ENCODE measurements at regions not wholly inside any gene's neighbourhood (a gene's known extent, or its start where the extent isn't known, plus 50 kb on each side); places are given as distances from the start of the nearest gene placed in this dataset.

- Histone ChIP-seq H3K36me3 (ENCODE audit: insufficient read depth) (no peaks in the 10 kb centered on the region), H3K4me3 (ENCODE audit: low read depth, low read length) (no peak overlapping the region), H3K4me1 (ENCODE audit: insufficient read depth) (no peaks in the 10 kb centered on the region), H3K27ac (ENCODE audit: low read depth) (no peak overlapping the region)
- 61% methylated on average over 8 of the region's 8 CpGs for WGBS
- no peak for DNase-seq (ENCODE audit: extremely low spot score)
Observed at GRCh38 chr17:17398188-17398942, 78.4 kb upstream of the MED9 start.

DNA sequence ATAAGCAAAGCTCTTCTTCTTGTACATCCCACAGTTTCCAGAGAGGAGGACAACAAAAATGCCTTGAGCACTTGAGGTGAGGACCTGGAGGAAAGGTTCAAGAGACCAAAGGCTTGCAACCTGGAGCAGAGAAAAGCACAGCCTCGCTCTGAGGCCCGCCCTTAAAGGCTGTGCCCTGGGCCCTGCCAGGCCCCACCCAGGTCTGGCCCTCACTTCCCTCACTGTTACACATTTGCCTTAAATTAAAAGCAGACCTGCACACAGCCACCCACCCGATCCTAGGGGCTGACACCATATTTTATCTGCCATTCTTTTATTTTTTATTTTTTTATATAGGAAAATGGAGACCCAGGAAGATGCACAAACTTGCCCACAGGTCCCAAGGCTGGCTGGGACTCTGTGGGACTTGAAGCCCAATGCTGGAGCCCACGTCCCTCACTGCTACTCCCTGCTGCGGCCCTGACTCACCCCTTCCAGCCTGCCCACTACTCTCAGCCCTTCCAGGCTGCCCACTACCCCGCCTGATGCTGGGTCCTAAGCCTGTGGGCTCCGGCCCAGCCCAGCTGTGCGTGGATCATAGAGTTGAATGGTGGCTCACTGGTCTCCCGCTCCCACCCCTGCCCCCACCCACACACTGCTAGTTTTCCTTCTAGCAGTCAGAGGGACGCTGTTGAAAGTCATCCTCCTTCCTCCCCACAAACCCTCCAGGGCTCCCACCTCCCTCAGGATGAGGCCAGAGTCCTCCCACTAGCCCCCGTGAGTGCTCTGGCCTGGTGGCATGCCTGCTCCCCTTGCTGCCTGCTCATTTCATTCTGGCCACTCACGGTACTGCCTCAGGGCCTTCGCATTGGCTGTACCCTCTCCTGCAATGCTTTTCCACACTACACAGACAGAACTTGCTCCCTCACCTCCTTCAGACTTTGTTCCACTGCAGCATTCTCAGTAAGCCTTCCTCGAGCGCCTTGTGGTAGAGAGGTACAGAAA is 77.6 kb upstream of the MED9 start:
- 84% methylated on average over 15 of the region's 15 CpGs for WGBS
- no peak for DNase-seq (ENCODE audit: extremely low spot score)
- Histone ChIP-seq H3K4me1 (ENCODE audit: insufficient read depth) (no peaks in the 10 kb centered on the region), H3K36me3 (ENCODE audit: insufficient read depth) (no peaks in the 10 kb centered on the region), H3K27ac (ENCODE audit: low read depth) (peak overlapping the region; percentile 35), H3K4me3 (ENCODE audit: low read depth, low read length) (no peak overlapping the region)

GRCh38 chr17:17400070-17400469 is 76.7 kb upstream of the MED9 start:
- WGBS, result 87% methylated on average over 12 of the region's 12 CpGs
- Histone ChIP-seq H3K27ac (ENCODE audit: low read depth) (no peak overlapping the region), H3K4me1 (ENCODE audit: insufficient read depth) (no peaks in the 10 kb centered on the region), H3K36me3 (ENCODE audit: insufficient read depth) (no peaks in the 10 kb centered on the region), H3K4me3 (ENCODE audit: low read depth, low read length) (no peak overlapping the region)
- no peak for DNase-seq (ENCODE audit: extremely low spot score)

- Histone ChIP-seq H3K4me3 (ENCODE audit: low read depth, low read length) (no peak overlapping the region), H3K36me3 (ENCODE audit: insufficient read depth) (no peaks in the 10 kb centered on the region), H3K4me1 (ENCODE audit: insufficient read depth) (no peaks in the 10 kb centered on the region), H3K27ac (ENCODE audit: low read depth) (no peak overlapping the region)
- no peak for DNase-seq (ENCODE audit: extremely low spot score)
- 82% methylated on average over 14 of the region's 14 CpGs for WGBS
Observed at GRCh38 chr17:17400566-17401184, 76.1 kb upstream of the MED9 start.

DNA sequence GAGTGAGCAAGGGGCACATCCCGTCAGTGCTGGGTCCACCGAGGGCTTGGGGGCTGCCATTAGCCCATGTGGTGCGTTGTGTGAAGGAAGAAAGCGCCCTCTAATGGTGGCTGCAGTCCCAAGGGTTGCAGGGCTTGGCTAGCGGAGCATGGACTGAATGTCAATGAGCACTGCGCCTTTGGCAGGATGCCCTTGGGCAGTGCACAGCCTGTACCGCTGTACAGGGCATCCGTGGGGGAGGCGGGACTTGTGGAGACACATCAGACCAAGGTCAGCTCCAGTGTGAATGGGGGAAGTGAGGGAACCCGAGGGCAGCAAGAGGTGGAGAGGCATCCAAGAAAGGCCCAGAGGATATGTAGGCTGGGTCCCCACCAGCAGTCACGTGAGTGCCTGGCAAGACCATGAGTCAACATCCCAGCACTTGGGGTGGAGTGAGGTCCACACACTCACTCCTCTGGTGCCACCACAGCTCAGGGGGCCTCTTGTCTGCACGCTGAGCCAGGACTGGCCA is 75.5 kb upstream of the MED9 start:
- DNase-seq (ENCODE audit: extremely low spot score), result no peak
- H3K4me3 ChIP-seq (ENCODE audit: low read depth, low read length), result no peak overlapping the region
- H3K27ac ChIP-seq (ENCODE audit: low read depth), result no peak overlapping the region
- no peaks in the 10 kb centered on the region for H3K36me3 ChIP-seq (ENCODE audit: insufficient read depth)
- H3K4me1 ChIP-seq (ENCODE audit: insufficient read depth), result no peaks in the 10 kb centered on the region
- 71% methylated on average over 12 of the region's 12 CpGs for WGBS

GRCh38 chr17:17402558-17402957 is 74.2 kb upstream of the MED9 start:
- 74% methylated on average over 6 of the region's 6 CpGs for WGBS
- no peak overlapping the region for H3K27ac ChIP-seq (ENCODE audit: low read depth)
- H3K36me3 ChIP-seq (ENCODE audit: insufficient read depth), result no peaks in the 10 kb centered on the region
- no peaks in the 10 kb centered on the region for H3K4me1 ChIP-seq (ENCODE audit: insufficient read depth)
- H3K4me3 ChIP-seq (ENCODE audit: low read depth, low read length), result no peak overlapping the region
- DNase-seq (ENCODE audit: extremely low spot score), result no peak

GRCh38 chr17:17403065-17403464 is 73.7 kb upstream of the MED9 start:
- WGBS, result 60% methylated on average over 6 of the region's 6 CpGs
- H3K27ac ChIP-seq (ENCODE audit: low read depth), result no peak overlapping the region
- H3K4me3 ChIP-seq (ENCODE audit: low read depth, low read length), result no peak overlapping the region
- H3K36me3 ChIP-seq (ENCODE audit: insufficient read depth), result no peaks in the 10 kb centered on the region
- no peak for DNase-seq (ENCODE audit: extremely low spot score)
- no peaks in the 10 kb centered on the region for H3K4me1 ChIP-seq (ENCODE audit: insufficient read depth)

GRCh38 chr17:17403899-17404576 is 72.8 kb upstream of the MED9 start:
- no peaks in the 10 kb centered on the region for H3K36me3 ChIP-seq (ENCODE audit: insufficient read depth)
- WGBS, result 42% methylated on average over 17 of the region's 17 CpGs
- no peaks in the 10 kb centered on the region for H3K4me1 ChIP-seq (ENCODE audit: insufficient read depth)
- DNase-seq (ENCODE audit: extremely low spot score), result no peak
- no peak overlapping the region for H3K4me3 ChIP-seq (ENCODE audit: low read depth, low read length)
- H3K27ac ChIP-seq (ENCODE audit: low read depth), result no peak overlapping the region

DNA sequence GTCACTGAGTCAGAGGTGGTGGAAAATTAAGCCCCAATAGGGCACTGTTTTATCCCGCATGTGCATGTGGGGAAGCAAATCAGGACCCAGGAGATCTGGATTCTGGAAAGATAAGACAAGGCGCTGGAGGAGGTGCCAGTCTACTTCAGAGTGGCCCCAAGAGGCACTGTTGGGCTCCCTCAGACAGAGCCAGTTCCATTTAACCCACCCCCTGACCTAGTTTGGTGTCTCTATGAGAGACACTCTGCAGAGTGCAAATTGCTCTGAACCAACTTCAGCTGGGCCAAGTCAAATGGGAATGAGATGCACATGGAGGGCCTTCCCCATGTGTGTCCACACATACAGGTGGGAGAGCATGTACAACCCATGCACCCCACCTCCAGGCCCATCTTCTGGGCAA is 71.1 kb upstream of the MED9 start:
- no peak for DNase-seq (ENCODE audit: extremely low spot score)

DNA sequence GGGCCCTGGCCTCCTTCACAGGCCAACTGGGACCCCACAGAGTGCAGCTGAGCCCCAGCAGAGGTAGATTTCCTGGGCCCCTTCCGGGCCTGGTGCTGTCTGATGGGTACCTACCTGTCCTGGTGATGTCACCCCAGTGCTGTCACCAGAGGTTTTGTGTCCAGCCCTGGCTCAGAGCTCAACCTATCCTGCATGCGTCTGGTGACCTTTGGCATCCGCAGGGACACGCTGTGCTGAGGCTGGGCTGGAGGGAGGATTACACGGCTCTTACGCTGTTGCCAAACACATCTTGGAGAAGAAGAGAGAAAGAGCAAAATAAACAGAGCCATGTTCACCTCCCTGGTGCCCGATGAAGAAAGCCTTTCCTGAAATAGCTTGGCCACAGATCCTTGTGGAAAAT is 70.6 kb upstream of the MED9 start:
- DNase-seq (ENCODE audit: extremely low spot score), result no peak
- Histone ChIP-seq H3K4me1 (ENCODE audit: insufficient read depth) (no peaks in the 10 kb centered on the region), H3K27ac (ENCODE audit: low read depth) (no peak overlapping the region), H3K4me3 (ENCODE audit: low read depth, low read length) (no peak overlapping the region), H3K36me3 (ENCODE audit: insufficient read depth) (no peaks in the 10 kb centered on the region)
- WGBS, result 59% methylated on average over 7 of the region's 7 CpGs

More for the DNA sequence above, 71.1 kb upstream of the MED9 start:
- H3K27ac ChIP-seq (ENCODE audit: low read depth), result no peak overlapping the region
- 90% methylated on average over 2 of the region's 2 CpGs for WGBS
- no peak overlapping the region for H3K4me3 ChIP-seq (ENCODE audit: low read depth, low read length)
- H3K4me1 ChIP-seq (ENCODE audit: insufficient read depth), result no peaks in the 10 kb centered on the region
- no peaks in the 10 kb centered on the region for H3K36me3 ChIP-seq (ENCODE audit: insufficient read depth)

GRCh38 chr17:17408236-17408794 is 68.5 kb upstream of the MED9 start:
- WGBS, result 84% methylated on average over 2 of the region's 2 CpGs
- H3K36me3 ChIP-seq (ENCODE audit: insufficient read depth), result no peaks in the 10 kb centered on the region
- no peak overlapping the region for H3K4me3 ChIP-seq (ENCODE audit: low read depth, low read length)
- no peak overlapping the region for H3K27ac ChIP-seq (ENCODE audit: low read depth)
- no peaks in the 10 kb centered on the region for H3K4me1 ChIP-seq (ENCODE audit: insufficient read depth)
- DNase-seq (ENCODE audit: extremely low spot score), result no peak

GRCh38 chr17:17410357-17410756 is 66.4 kb upstream of the MED9 start:
- no peak overlapping the region for H3K27ac ChIP-seq (ENCODE audit: low read depth)
- 69% methylated on average over 6 of the region's 6 CpGs for WGBS
- H3K4me1 ChIP-seq (ENCODE audit: insufficient read depth), result no peaks in the 10 kb centered on the region
- no peak for DNase-seq (ENCODE audit: extremely low spot score)
- no peak overlapping the region for H3K4me3 ChIP-seq (ENCODE audit: low read depth, low read length)
- H3K36me3 ChIP-seq (ENCODE audit: insufficient read depth), result no peaks in the 10 kb centered on the region

- Histone ChIP-seq H3K27ac (ENCODE audit: low read depth) (no peak overlapping the region), H3K36me3 (ENCODE audit: insufficient read depth) (no peaks in the 10 kb centered on the region)
Observed at GRCh38 chr17:17411692-17412091, 65.1 kb upstream of the MED9 start.

More at GRCh38 chr17:17411692-17412091, 65.1 kb upstream of the MED9 start:
- H3K4me1 ChIP-seq (ENCODE audit: insufficient read depth), result no peaks in the 10 kb centered on the region
- DNase-seq (ENCODE audit: extremely low spot score), result no peak
- H3K4me3 ChIP-seq (ENCODE audit: low read depth, low read length), result no peak overlapping the region
